ENCODE measurements at regions not wholly inside any gene's neighbourhood (a gene's known extent, or its start where the extent isn't known, plus 50 kb on each side); places are given as distances from the start of the nearest gene placed in this dataset.

- TF ChIP-seq, protein P1, sequence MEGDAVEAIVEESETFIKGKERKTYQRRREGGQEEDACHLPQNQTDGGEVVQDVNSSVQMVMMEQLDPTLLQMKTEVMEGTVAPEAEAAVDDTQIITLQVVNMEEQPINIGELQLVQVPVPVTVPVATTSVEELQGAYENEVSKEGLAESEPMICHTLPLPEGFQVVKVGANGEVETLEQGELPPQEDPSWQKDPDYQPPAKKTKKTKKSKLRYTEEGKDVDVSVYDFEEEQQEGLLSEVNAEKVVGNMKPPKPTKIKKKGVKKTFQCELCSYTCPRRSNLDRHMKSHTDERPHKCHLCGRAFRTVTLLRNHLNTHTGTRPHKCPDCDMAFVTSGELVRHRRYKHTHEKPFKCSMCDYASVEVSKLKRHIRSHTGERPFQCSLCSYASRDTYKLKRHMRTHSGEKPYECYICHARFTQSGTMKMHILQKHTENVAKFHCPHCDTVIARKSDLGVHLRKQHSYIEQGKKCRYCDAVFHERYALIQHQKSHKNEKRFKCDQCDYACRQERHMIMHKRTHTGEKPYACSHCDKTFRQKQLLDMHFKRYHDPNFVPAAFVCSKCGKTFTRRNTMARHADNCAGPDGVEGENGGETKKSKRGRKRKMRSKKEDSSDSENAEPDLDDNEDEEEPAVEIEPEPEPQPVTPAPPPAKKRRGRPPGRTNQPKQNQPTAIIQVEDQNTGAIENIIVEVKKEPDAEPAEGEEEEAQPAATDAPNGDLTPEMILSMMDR (conservative IDR thresholded peaks at IDR 0.05; ENCODE audit: low read length): no peak
- TF ChIP-seq EZH2phosphoT487 (IDR thresholded peaks at IDR 0.05; ENCODE audit: borderline replicate concordance, low read depth, low read length): no peak
Measured at GRCh38 chr5:3786165-3786564, 190.5 kb downstream of the IRX1 start.

Measured in OCI-LY7 (cell line).